Small intestine (tissue), 7 donors: ENCODE measurements at regions not wholly inside any gene's neighbourhood (a gene's known extent, or its start where the extent isn't known, plus 50 kb on each side); places are given as distances from the start of the nearest gene placed in this dataset.

Experiments used
- DNase-seq, 2 donors: peaks; one replicate each; pipeline versions ENCODE4 v3.0.0 to v3.0.0-alpha.2; 2013
- FAIRE-seq: peaks from 2 replicates; lab custom pipeline; 2012; peaks lifted over from hg19 to GRCh38; lab: Jason Lieb, UNC
- H3K27ac ChIP-seq, 3 donors: one replicate each; pipeline ENCODE4 v1.5.1; 2013; ENCODE audit warnings: low read length in 2 of 3, mild to moderate bottlenecking in 2 of 3, control low read depth in 1 of 3, inconsistent platforms in 1 of 3, low read depth in 1 of 3, moderate library complexity in 1 of 3
- H3K27me3 ChIP-seq, 3 donors: one replicate each; pipeline ENCODE4 v1.6.1; 2013; ENCODE audit warnings: low read length in 3 of 3, inconsistent platforms in 1 of 3; ENCODE audit not compliant: control insufficient read depth in 3 of 3, insufficient read depth in 3 of 3
- H3K36me3 ChIP-seq, 3 donors: one replicate each; pipeline ENCODE4 v1.6.1; 2013; ENCODE audit warnings: low read length in 3 of 3, inconsistent platforms in 1 of 3, low read depth in 1 of 3, mild to moderate bottlenecking in 1 of 3, moderate library complexity in 1 of 3; ENCODE audit not compliant: control insufficient read depth in 3 of 3, insufficient read depth in 2 of 3
- H3K4me1 ChIP-seq, 3 donors: one replicate each; pipeline ENCODE4 v1.6.1; 2013; ENCODE audit warnings: low read length in 2 of 3, inconsistent platforms in 1 of 3, low read depth in 1 of 3, mild to moderate bottlenecking in 1 of 3, moderate library complexity in 1 of 3; ENCODE audit not compliant: control insufficient read depth in 3 of 3, insufficient read depth in 2 of 3
- H3K4me3 ChIP-seq, 3 donors: one replicate each; pipeline ENCODE4 v1.5.1; 2013; ENCODE audit warnings: low read length in 3 of 3, control low read depth in 1 of 3, inconsistent platforms in 1 of 3, low read depth in 1 of 3, mild to moderate bottlenecking in 1 of 3, moderate library complexity in 1 of 3
- H3K9me3 ChIP-seq, 2 donors: one replicate each; pipeline ENCODE4 v1.6.1; 2013; ENCODE audit warnings: low read depth in 1 of 2, low read length in 1 of 2; ENCODE audit not compliant: control insufficient read depth in 2 of 2, insufficient read depth in 1 of 2
- WGBS, 3 donors: extraction: QIAGEN DNeasy Blood & Tissue Kit; methylation state at CpG; one replicate each; pipeline ENCODE4 v1.1.7; 2013; 5-methylcytosine and 5-hydroxymethylcytosine counted together
- donor health status: healthy with polysubstance abuse.
- donor health status: control.
- donor health status: control.
- donor health status: Bipolar disorder and iron deficiency.
- donor health status: healthy.

GRCh38 chr14:104239861-104240301 is 101.5 kb downstream of the KIF26A start:
- peaks cover 0 to 9% (median 0%) of the 10 kb centered on the region in 3 donors for H3K4me1 ChIP-seq
- FAIRE-seq (no peak), DNase-seq (peak in 1 of 2 donors; percentile 55)
- peaks cover 0 to 35% of the 10 kb centered on the region in 2 donors for H3K9me3 ChIP-seq
- H3K36me3 ChIP-seq, result no peaks in the 10 kb centered on the region
- H3K27me3 ChIP-seq, result no peaks in the 10 kb centered on the region
- 31 to 55% (median 43%) methylated on average over 17 of the region's 17 CpGs for WGBS, 3 donors
- H3K27ac ChIP-seq, result no peak overlapping the region
- no peak overlapping the region for H3K4me3 ChIP-seq

GRCh38 chr14:104240434-104241157 is 102.2 kb downstream of the KIF26A start:
- WGBS, 3 donors, result 38 to 63% (median 40%) methylated on average over 12 of the region's 12 CpGs
- H3K4me3 ChIP-seq, result no peak overlapping the region
- peaks cover 0 to 3% (median 0%) of the 10 kb centered on the region in 3 donors for H3K36me3 ChIP-seq
- FAIRE-seq, result no peak
- peak; percentile 50 to 59 for DNase-seq
- no peak overlapping the region for H3K27ac ChIP-seq
- H3K27me3 ChIP-seq, result no peaks in the 10 kb centered on the region
- H3K9me3 ChIP-seq, result peaks cover 0 to 38% of the 10 kb centered on the region in 2 donors
- peaks cover 0 to 9% (median 0%) of the 10 kb centered on the region in 3 donors for H3K4me1 ChIP-seq

- no peak overlapping the region for H3K27ac ChIP-seq
- H3K4me1 ChIP-seq, result peaks cover 0 to 9% (median 0%) of the 10 kb centered on the region in 3 donors
- H3K4me3 ChIP-seq, result no peak overlapping the region
- DNase-seq (no peak), FAIRE-seq (no peak)
- peaks cover 0 to 3% (median 0%) of the 10 kb centered on the region in 3 donors for H3K36me3 ChIP-seq
- WGBS, 3 donors, result 77 to 84% (median 80%) methylated on average over 1 of the region's 1 CpG
- H3K9me3 ChIP-seq, result peaks cover 0 to 23% of the 10 kb centered on the region in 2 donors
- no peaks in the 10 kb centered on the region for H3K27me3 ChIP-seq
These were observed 104.8 kb downstream of the KIF26A start for GRCh38 chr14:104243200-104243599.

GRCh38 chr14:104244221-104245011 is 106.0 kb downstream of the KIF26A start:
- DNase-seq, result no peak
- peaks cover 0 to 23% of the 10 kb centered on the region in 2 donors for H3K9me3 ChIP-seq
- H3K4me1 ChIP-seq, result peaks cover 0 to 7% (median 0%) of the 10 kb centered on the region in 3 donors
- WGBS, 3 donors, result 73 to 94% (median 94%) methylated on average over 23 of the region's 23 CpGs
- H3K4me3 ChIP-seq, result no peak overlapping the region
- H3K27ac ChIP-seq, result no peak overlapping the region
- no peaks in the 10 kb centered on the region for H3K27me3 ChIP-seq
- H3K36me3 ChIP-seq, result peaks cover 0 to 3% (median 0%) of the 10 kb centered on the region in 3 donors
- no peak for FAIRE-seq

GRCh38 chr14:104245075-104245474 is 106.7 kb downstream of the KIF26A start:
- WGBS, 3 donors, result 89 to 94% (median 93%) methylated on average over 3 of the region's 3 CpGs
- Histone ChIP-seq H3K4me3 (no peak overlapping the region), H3K9me3 (peaks cover 0 to 23% of the 10 kb centered on the region in 2 donors), H3K27me3 (no peaks in the 10 kb centered on the region), H3K27ac (no peak overlapping the region), H3K4me1 (peaks cover 0 to under 1% (median 0%) of the 10 kb centered on the region in 3 donors), H3K36me3 (peaks cover 0 to 3% (median 0%) of the 10 kb centered on the region in 3 donors)
- FAIRE-seq (no peak), DNase-seq (no peak)

- H3K27me3 ChIP-seq, result no peaks in the 10 kb centered on the region
- peaks cover 0 to 3% (median 0%) of the 10 kb centered on the region in 3 donors for H3K36me3 ChIP-seq
- no peak for FAIRE-seq
- 90 to 98% (median 95%) methylated on average over 2 of the region's 2 CpGs for WGBS, 3 donors
- peaks cover 0 to 23% of the 10 kb centered on the region in 2 donors for H3K9me3 ChIP-seq
- no peak overlapping the region for H3K4me3 ChIP-seq
- no peak for DNase-seq
- H3K27ac ChIP-seq, result no peak overlapping the region
- H3K4me1 ChIP-seq, result no peaks in the 10 kb centered on the region
These were observed 107.3 kb downstream of the KIF26A start for GRCh38 chr14:104245723-104246122.

- Histone ChIP-seq H3K36me3 (peaks cover 0 to 3% (median 0%) of the 10 kb centered on the region in 3 donors), H3K4me3 (no peak overlapping the region), H3K27ac (no peak overlapping the region), H3K9me3 (peaks cover 0 to 23% of the 10 kb centered on the region in 2 donors), H3K27me3 (no peaks in the 10 kb centered on the region), H3K4me1 (no peaks in the 10 kb centered on the region)
- DNase-seq (no peak), FAIRE-seq (no peak)
- WGBS, 3 donors, result 73 to 80% (median 77%) methylated on average over 18 to 19 of the region's 19 CpGs
These were observed 108.3 kb downstream of the KIF26A start for GRCh38 chr14:104246401-104247335.
